IPS-NIHi11 (cell line): ENCODE measurements at regions not wholly inside any gene's neighbourhood (a gene's known extent, or its start where the extent isn't known, plus 50 kb on each side); places are given as distances from the start of the nearest gene placed in this dataset.

ENCODE experiments used
- DNase-seq: peaks from one replicate; pipeline ENCODE4 v3.0.0; 2012; ENCODE audit warnings: mixed read lengths, low spot score

DNA sequence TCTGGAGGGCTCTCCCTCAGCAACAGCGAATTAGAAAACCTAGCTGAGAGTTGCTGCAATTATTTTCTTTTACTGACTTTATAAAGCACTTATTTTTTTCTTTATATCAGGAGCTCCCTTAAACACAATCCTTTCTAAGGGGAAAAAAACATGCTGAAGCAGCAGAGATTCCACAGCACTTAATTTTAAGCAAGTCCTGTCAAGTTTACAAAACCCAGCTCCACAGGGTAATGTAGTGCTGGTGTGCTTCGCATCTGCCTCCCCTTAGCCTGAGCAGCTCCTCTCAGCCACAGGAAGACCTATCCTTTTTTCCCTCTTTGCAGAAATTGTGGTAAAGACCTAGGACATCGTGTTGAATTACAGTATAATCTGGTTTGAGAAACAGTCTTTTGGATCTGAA lies 208.1 kb upstream of the SYNDIG1 start:
- DNase-seq = no peak

DNA sequence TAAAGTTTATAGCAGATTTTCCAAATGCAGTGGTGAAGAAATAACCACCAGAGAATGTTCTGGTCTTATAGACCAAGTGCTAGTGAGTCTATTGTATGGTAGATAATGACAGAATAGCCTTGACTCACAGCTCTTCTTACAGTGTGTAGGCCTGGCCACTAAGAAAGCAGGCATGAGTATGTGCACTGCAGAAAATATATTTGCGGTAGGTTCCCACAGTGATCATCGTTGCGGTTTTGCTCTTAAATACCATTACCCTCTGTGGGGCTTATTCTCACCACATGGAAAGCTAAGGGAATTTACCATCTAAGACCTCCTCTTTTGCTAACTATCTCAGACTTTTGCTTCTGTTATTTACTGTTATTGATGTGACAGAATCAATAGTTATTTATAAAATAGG lies 212.3 kb upstream of the SYNDIG1 start:
- DNase-seq = no peak

- no peak for DNase-seq
Observed at GRCh38 chr20:24256307-24256706, 213.1 kb upstream of the SYNDIG1 start.

GRCh38 chr20:24254480-24254879 lies 214.9 kb upstream of the SYNDIG1 start:
- no peak for DNase-seq

DNA sequence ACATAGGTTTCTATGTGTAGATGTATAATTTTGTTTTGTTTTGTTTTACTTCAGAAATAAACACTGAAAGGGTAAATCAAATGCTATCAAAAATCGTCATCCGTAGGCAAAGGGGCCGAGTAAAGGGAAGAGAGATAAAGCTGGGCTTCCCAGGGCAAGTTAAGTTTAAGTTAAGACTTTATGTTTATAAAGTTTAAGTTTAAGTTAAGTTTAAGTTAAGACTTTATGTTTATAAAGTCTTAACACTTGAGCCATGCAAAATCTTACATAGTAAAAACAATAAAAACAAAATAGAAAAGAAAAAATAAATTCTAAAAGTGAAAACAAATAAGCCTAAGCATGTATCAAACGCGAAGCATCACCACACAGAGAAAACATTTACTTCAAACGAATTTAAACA lies 216.1 kb upstream of the SYNDIG1 start:
- no peak for DNase-seq

GRCh38 chr20:24245094-24245493 lies 224.3 kb upstream of the SYNDIG1 start:
- DNase-seq = no peak

GRCh38 chr20:24242763-24243162 lies 226.7 kb upstream of the SYNDIG1 start:
- no peak for DNase-seq

DNA sequence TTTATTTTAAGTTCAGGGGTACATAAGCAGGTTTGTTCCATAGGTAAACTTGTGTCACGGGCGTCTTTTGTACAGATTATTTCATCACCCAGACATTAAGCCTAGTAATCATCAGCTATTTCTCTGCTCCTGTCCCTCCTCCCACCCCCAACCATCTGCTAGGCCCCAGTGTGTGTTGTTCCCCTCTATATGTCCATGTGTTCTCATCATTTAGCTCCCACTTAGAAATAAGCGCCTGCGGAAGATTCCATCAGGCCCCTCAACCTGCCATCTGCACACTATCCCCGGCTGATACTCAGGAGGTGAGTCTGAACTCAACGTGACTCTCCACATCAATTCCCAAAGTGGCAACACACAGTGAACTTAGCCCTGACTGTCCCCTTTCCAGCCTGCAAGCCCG lies 228.0 kb upstream of the SYNDIG1 start:
- DNase-seq = no peak

GRCh38 chr20:24236963-24237362 lies 232.5 kb upstream of the SYNDIG1 start:
- DNase-seq = no peak

GRCh38 chr20:24236201-24236600 lies 233.2 kb upstream of the SYNDIG1 start:
- DNase-seq = no peak

GRCh38 chr20:24235296-24236175 lies 233.9 kb upstream of the SYNDIG1 start:
- no peak for DNase-seq

GRCh38 chr20:24227600-24227999 lies 239.0 kb upstream of the GGTLC1 start:
- no peak for DNase-seq

- no peak for DNase-seq
Observed at GRCh38 chr20:24212494-24212893, 223.9 kb upstream of the GGTLC1 start.

DNA sequence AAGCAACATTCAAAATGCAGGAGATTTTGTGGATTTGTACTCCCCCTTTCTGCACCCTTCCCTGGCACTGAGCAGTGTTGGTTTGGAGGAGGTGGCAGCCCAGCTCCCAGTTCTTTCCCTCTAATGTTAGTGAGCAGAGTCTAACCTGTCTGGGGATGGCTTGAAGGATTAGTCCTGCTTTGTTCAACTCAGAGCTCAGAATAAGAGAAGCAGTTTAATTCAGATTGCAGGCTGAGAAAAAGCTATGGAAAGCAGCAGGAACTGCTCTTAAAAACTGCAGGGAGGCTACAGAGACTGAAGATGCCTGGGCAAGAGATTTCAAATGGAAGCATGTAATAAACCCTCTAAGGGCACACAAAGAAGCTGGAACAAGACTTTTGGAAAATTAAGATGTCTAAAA lies 223.4 kb upstream of the GGTLC1 start:
- DNase-seq = no peak

DNA sequence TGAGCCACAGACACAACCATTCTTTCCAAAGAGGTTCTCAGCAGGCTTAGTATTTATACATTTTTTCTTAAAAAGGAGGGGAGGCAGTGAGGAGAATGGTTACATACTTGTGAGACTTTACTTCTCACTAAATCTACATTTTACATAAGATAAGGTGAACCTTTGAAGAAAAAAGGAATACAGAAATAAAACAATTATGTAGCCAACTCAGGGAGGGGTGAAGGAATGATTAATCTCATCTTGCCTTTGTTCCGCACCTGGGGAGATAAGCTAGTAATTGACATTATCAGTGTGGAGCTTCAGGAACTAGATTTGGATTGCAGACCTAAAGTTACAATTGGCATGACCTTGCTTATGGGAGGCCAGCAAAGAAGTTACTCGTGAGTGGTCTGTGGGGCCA lies 221.8 kb upstream of the GGTLC1 start:
- no peak for DNase-seq

- DNase-seq = peak; percentile 52
Observed at GRCh38 chr20:24208652-24209051, 220.1 kb upstream of the GGTLC1 start.

DNA sequence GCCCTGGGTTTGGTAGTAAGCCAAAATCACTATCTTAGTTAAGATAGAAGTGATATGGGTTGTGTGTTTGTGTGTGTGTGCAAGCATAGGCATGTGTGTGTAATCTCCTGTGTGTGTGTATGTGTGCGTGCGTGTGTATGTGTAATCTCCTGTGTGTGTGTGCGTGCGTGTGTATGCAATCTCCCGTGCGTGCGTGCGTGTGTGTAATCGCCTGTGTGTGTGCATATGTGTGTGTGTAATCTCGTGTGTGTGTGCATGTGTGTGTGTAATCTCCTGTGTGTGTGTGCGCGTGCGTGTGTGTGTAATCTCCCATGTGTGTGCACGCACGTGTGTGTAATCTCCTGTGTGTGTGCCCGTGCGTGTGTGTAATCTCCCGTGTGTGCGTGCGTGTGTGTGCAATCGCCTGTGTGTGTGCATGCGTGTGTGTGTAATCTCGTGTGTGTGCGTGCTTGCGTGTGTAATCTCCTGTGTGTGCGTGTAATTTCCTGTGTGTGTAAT lies 219.3 kb upstream of the GGTLC1 start:
- no peak for DNase-seq

- DNase-seq = no peak
Observed at GRCh38 chr20:24206995-24207394, 218.4 kb upstream of the GGTLC1 start.

- DNase-seq = no peak
Observed at GRCh38 chr20:24203526-24204183, 215.1 kb upstream of the GGTLC1 start.

- DNase-seq = no peak
Observed at GRCh38 chr20:24199501-24199900, 210.9 kb upstream of the GGTLC1 start.

GRCh38 chr20:24194143-24194542 lies 205.6 kb upstream of the GGTLC1 start:
- no peak for DNase-seq

DNA sequence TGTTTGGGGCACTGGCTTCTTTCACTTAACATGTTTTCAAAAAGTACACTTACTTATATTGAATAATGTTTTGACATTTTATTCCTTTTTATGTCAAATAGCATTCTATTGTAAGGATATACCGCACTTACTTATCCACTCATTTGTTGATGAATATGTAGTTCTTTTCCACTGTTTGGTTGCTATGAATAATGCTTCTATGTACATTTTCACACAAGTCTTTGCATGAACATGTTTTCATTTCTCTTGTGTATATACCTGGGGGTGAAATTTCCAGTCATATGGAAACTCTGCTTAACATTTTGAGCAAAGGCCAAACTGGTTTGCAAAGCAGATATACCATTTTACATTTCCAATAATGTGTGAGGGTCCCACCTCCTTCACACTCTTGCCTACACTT lies 202.3 kb upstream of the GGTLC1 start:
- DNase-seq = no peak

GRCh38 chr20:24185791-24186190 lies 197.2 kb upstream of the GGTLC1 start:
- no peak for DNase-seq
